ENCODE measurements at regions not wholly inside any gene's neighbourhood (a gene's known extent, or its start where the extent isn't known, plus 50 kb on each side); places are given as distances from the start of the nearest gene placed in this dataset.

GRCh38 chr11:112811783-112812182 is 149.4 kb upstream of the NCAM1 start:
- TF ChIP-seq RAD21 (IDR thresholded peaks at IDR 0.05; ENCODE audit: low read depth) (no peak), POLR2A (IDR thresholded peaks at IDR 0.05; ENCODE audit: borderline replicate concordance, extremely low read depth, insufficient read depth, insufficient read length) (no peak)

Measured in HCT116 (cell line).